Esophagus squamous epithelium (tissue), 5 donors: ENCODE measurements at regions not wholly inside any gene's neighbourhood (a gene's known extent, or its start where the extent isn't known, plus 50 kb on each side); places are given as distances from the start of the nearest gene placed in this dataset.

ENCODE experiments used
- DNase-seq: peaks from one replicate; lab custom pipeline; 2025; lab: John Stamatoyannopoulos, UW
- H3K27ac ChIP-seq, 4 donors: fragments of 200-600 bp; sonication (generic); one replicate each; pipeline ENCODE4 v1.5.1; 2016 to 2019; ENCODE audit warnings: mild to moderate bottlenecking in 1 of 4
- H3K27me3 ChIP-seq, 4 donors: fragments of 200-600 bp; sonication (generic); 1 replicate in 3 of 4; 2 replicates in 1 of 4; pipeline versions ENCODE4 v1.5.1 to v1.6.0; 2017 to 2021; ENCODE audit warnings: antibody characterized with exemption in 1 of 4
- H3K36me3 ChIP-seq, 3 donors: fragments of 200-600 bp; sonication (generic); one replicate each; pipeline ENCODE4 v1.5.1; 2016 to 2019
- H3K4me1 ChIP-seq, 3 donors: fragments of 200-600 bp; sonication (generic); one replicate each; pipeline ENCODE4 v1.5.1; 2017 to 2019
- H3K4me3 ChIP-seq, 4 donors: fragments of 200-600 bp; sonication (generic); 1 replicate in 3 of 4; 2 replicates in 1 of 4; pipeline ENCODE4 v1.5.1; 2016 to 2019; ENCODE audit warnings: mild to moderate bottlenecking in 2 of 4, moderate library complexity in 1 of 4
- H3K9me3 ChIP-seq, 3 donors: fragments of 200-600 bp; sonication (generic); one replicate each; pipeline ENCODE4 v1.5.1; 2016 to 2019
- CTCF ChIP-seq, 6 experiments: fragments of 450-650 bp in 4 of 6; fragments of 200-600 bp in 2 of 6; sonication (generic) in 2 of 6; IDR thresholded peaks; one replicate each; pipeline ENCODE4 v1.5.1; 2016 to 2019; ENCODE audit warnings: antibody characterized with exemption in 6 of 6, mild to moderate bottlenecking in 4 of 6, moderate library complexity in 4 of 6
- POLR2A ChIP-seq, 4 donors: fragments of 450-650 bp; IDR thresholded peaks; one replicate each; pipeline ENCODE4 v1.6.1; 2017; ENCODE audit warnings: antibody characterized with exemption in 4 of 4, mild to moderate bottlenecking in 4 of 4, moderate library complexity in 3 of 4
- WGBS, 2 donors: methylation state at CpG; one replicate each; pipeline ENCODE4 v1.1.5; 2018; 5-methylcytosine and 5-hydroxymethylcytosine counted together
- intact Hi-C: fragments of 100-400 bp; cut with DNase I; formaldehyde crosslinking; loops from one replicate; pipeline ENCODE4 v1.15.0; 2022
- donor health status: DM: yes; HTN: yes; CAD: no.

- DNase-seq = no peak
- H3K4me3 ChIP-seq = no peak overlapping the region
- 77 to 80% methylated on average over 2 of the region's 2 CpGs for WGBS, 2 donors
Measured at GRCh38 chr5:58260243-58260642, 199.6 kb downstream of the PLK2 start.

GRCh38 chr5:58259685-58260152 lies 200.2 kb downstream of the PLK2 start:
- Histone ChIP-seq H3K27me3 (no peaks in the 10 kb centered on the region), H3K36me3 (no peaks in the 10 kb centered on the region), H3K27ac (peak overlapping the region in 3 of 4 donors; percentile 23 to 25 (median 23)), H3K9me3 (no peaks in the 10 kb centered on the region), H3K4me1 (peaks cover 0 to 29% (median 3%) of the 10 kb centered on the region in 3 donors), H3K4me3 (peak overlapping the region in 1 of 4 donors; percentile 37)
- intact Hi-C loops = no loop called here
- DNase-seq = no peak
- 21 to 24% methylated on average over 5 to 6 of the region's 6 CpGs for WGBS, 2 donors
- TF ChIP-seq CTCF (IDR thresholded peaks at IDR 0.05) = no peak
- no peak for TF ChIP-seq POLR2A (IDR thresholded peaks at IDR 0.05)

More at GRCh38 chr5:58260243-58260642, 199.6 kb downstream of the PLK2 start:
- peak overlapping the region in 2 of 4 donors; percentile 23 to 25 for H3K27ac ChIP-seq
- intact Hi-C loops = no loop called here
- H3K9me3 ChIP-seq = no peaks in the 10 kb centered on the region
- no peak for TF ChIP-seq POLR2A (IDR thresholded peaks at IDR 0.05)
- TF ChIP-seq CTCF (IDR thresholded peaks at IDR 0.05) = no peak
- peaks cover 0 to 29% (median 3%) of the 10 kb centered on the region in 3 donors for H3K4me1 ChIP-seq
- no peaks in the 10 kb centered on the region for H3K36me3 ChIP-seq
- no peaks in the 10 kb centered on the region for H3K27me3 ChIP-seq

DNA sequence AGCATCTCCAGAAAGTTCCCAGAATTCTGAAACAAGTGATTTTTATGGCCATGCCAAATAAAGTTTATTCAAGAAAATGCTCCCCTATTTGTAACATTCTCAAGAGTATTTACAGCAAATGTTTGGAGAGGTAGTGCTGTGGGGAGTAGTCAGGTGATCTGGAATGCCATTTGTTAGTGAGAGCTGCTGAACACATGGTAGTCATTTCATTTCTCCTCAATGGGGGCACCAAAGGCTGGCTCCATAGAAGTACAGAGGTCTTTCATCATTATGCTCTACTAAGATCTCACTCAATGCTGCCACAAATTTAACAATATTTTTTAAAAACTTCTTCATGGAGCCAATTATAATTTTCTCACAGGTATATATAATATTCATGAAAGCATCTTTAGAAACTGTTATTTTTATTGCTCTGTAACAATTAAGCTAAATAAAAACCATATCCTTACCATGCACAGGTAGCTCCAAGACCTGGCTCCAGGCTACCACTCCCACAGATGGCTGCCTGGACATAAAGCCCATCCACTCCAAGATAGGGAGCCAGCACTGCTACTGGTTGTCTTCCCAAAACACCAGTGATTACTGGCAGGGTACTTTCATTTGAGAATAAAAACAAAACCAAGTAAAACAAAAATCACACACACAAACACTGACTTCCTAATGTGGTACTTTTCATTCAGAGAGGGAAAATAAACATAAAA lies 200.8 kb downstream of the PLK2 start:
- Histone ChIP-seq H3K36me3 (no peaks in the 10 kb centered on the region), H3K27ac (peak overlapping the region in 2 of 4 donors; percentile 23 to 25), H3K9me3 (no peaks in the 10 kb centered on the region), H3K4me3 (no peak overlapping the region), H3K4me1 (peaks cover 0 to 29% (median 3%) of the 10 kb centered on the region in 3 donors), H3K27me3 (no peaks in the 10 kb centered on the region)
- intact Hi-C loops = no loop called here
- TF ChIP-seq CTCF (IDR thresholded peaks at IDR 0.05) (no peak), POLR2A (IDR thresholded peaks at IDR 0.05) (no peak)
- no peak for DNase-seq

DNA sequence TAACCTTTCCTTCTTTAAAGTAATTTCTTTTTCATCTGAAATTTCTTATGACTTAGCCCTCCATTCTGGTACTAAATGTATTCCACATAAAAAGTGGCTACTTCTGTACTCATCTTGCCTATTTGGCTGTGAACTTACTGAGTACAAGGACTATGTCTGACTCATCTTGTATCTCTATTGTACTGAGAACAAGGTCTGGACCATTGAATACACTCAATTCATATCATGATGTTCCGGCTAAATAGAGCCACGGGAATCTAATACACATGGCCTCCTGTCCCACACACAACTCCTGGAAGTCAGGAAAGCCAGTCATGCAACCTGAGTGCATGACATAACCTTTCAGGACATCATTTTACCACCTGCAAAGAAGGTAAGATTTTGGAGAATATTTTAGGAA lies 203.9 kb downstream of the PLK2 start:
- Histone ChIP-seq H3K4me1 (peaks cover 0 to 14% (median 3%) of the 10 kb centered on the region in 3 donors), H3K9me3 (no peaks in the 10 kb centered on the region), H3K4me3 (no peak overlapping the region), H3K27me3 (no peaks in the 10 kb centered on the region), H3K27ac (no peak overlapping the region), H3K36me3 (no peaks in the 10 kb centered on the region)
- DNase-seq = no peak
- TF ChIP-seq POLR2A (IDR thresholded peaks at IDR 0.05) (no peak), CTCF (IDR thresholded peaks at IDR 0.05) (no peak)
- intact Hi-C loops = no loop called here
- 36 to 49% methylated on average over 2 of the region's 2 CpGs for WGBS, 2 donors

DNA sequence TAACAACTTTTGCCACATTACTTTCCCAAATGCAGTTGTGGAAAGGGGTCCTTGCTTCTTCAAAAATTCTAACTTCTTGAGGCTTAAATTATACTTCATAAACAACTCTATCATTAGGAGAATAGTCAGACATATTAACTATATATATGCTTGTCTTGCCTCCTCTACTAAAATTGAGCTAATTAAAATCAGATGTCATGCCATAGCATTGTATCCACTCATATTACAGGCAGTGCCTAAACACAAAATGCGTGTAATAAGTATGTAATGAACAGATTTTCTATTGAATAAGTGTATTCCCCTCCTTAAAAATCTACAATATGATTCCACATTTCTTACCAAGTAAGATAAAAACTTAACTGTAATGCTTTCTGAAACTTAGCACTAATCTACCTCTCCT lies 204.5 kb downstream of the PLK2 start:
- no peaks in the 10 kb centered on the region for H3K9me3 ChIP-seq
- TF ChIP-seq CTCF (IDR thresholded peaks at IDR 0.05) (no peak), POLR2A (IDR thresholded peaks at IDR 0.05) (no peak)

More for the DNA sequence above, 204.5 kb downstream of the PLK2 start:
- Histone ChIP-seq H3K27me3 (no peaks in the 10 kb centered on the region), H3K36me3 (no peaks in the 10 kb centered on the region), H3K4me3 (no peak overlapping the region), H3K4me1 (peaks cover 0 to 13% (median 3%) of the 10 kb centered on the region in 3 donors), H3K27ac (no peak overlapping the region)
- intact Hi-C loops = no loop called here
- WGBS, 2 donors = 84 to 86% methylated on average over 1 of the region's 1 CpG
- no peak for DNase-seq
